ENCODE measurements at regions not wholly inside any gene's neighbourhood (a gene's known extent, or its start where the extent isn't known, plus 50 kb on each side); places are given as distances from the start of the nearest gene placed in this dataset.

GRCh38 chr2:18154812-18155211 is 276.3 kb downstream of the KCNS3 start:
- H4K8ac ChIP-seq (ENCODE audit: low read depth, low read length) = no peak overlapping the region
- H3K27ac ChIP-seq (ENCODE audit: low read depth, low read length) = no peak overlapping the region
- H2BK120ac ChIP-seq (ENCODE audit: low read depth, low read length) = no peak overlapping the region
- no peak overlapping the region for H3K4me3 ChIP-seq (ENCODE audit: low read length)
- no peaks in the 10 kb centered on the region for H3K79me2 ChIP-seq (ENCODE audit: control insufficient read depth, insufficient read depth, low read length)
- no peak overlapping the region for H2BK5ac ChIP-seq (ENCODE audit: low read length)
- H3K23ac ChIP-seq (ENCODE audit: low read length) = no peak overlapping the region
- H4K5ac ChIP-seq (ENCODE audit: low read length) = no peak overlapping the region
- H3K56ac ChIP-seq (ENCODE audit: low read length) = no peak overlapping the region
- H3K4ac ChIP-seq (ENCODE audit: low read depth, low read length) = no peak overlapping the region
- no peak overlapping the region for H2BK15ac ChIP-seq (replicated peaks; ENCODE audit: low read depth)
- H3K9ac ChIP-seq (ENCODE audit: low read length) = no peak overlapping the region
- no peak overlapping the region for H3K18ac ChIP-seq (ENCODE audit: low read length)
- no peak overlapping the region for H3K4me2 ChIP-seq (ENCODE audit: low read length)
- H3K79me1 ChIP-seq (ENCODE audit: low read length) = no peaks in the 10 kb centered on the region
- no peak overlapping the region for H2AK5ac ChIP-seq (ENCODE audit: low read length)
- peak; percentile 45 for DNase-seq
- no peaks in the 10 kb centered on the region for H3K27me3 ChIP-seq (ENCODE audit: insufficient read depth, low read length, poor library complexity)
- no peaks in the 10 kb centered on the region for H3K36me3 ChIP-seq (ENCODE audit: control insufficient read depth, insufficient read depth, low read length)
- no peaks in the 10 kb centered on the region for H3K4me1 ChIP-seq (ENCODE audit: control insufficient read depth, low read depth, low read length)

GRCh38 chr2:18154259-18154658 is 275.8 kb downstream of the KCNS3 start:
- WGBS (ENCODE audit: extremely low coverage, insufficient coverage, low lambda C conversion rate) = no CpG with 5 or more reads among the region's 3 CpGs
- Histone ChIP-seq H3K4ac (ENCODE audit: low read depth, low read length) (no peak overlapping the region), H3K79me1 (ENCODE audit: low read length) (no peaks in the 10 kb centered on the region), H3K9ac (ENCODE audit: low read length) (no peak overlapping the region), H3K4me1 (ENCODE audit: control insufficient read depth, low read depth, low read length) (no peaks in the 10 kb centered on the region), H3K4me2 (ENCODE audit: low read length) (no peak overlapping the region), H3K56ac (ENCODE audit: low read length) (no peak overlapping the region), H2BK15ac (replicated peaks; ENCODE audit: low read depth) (no peak overlapping the region), H2AK5ac (ENCODE audit: low read length) (no peak overlapping the region), H4K5ac (ENCODE audit: low read length) (no peak overlapping the region), H3K36me3 (ENCODE audit: control insufficient read depth, insufficient read depth, low read length) (no peaks in the 10 kb centered on the region), H3K79me2 (ENCODE audit: control insufficient read depth, insufficient read depth, low read length) (no peaks in the 10 kb centered on the region), H3K18ac (ENCODE audit: low read length) (no peak overlapping the region), H3K27ac (ENCODE audit: low read depth, low read length) (no peak overlapping the region), H4K8ac (ENCODE audit: low read depth, low read length) (no peak overlapping the region), H3K27me3 (ENCODE audit: insufficient read depth, low read length, poor library complexity) (no peaks in the 10 kb centered on the region), H3K4me3 (ENCODE audit: low read length) (no peak overlapping the region), H2BK120ac (ENCODE audit: low read depth, low read length) (no peak overlapping the region), H2BK5ac (ENCODE audit: low read length) (no peak overlapping the region), H3K23ac (ENCODE audit: low read length) (no peak overlapping the region)
- no peak for DNase-seq

GRCh38 chr2:18153741-18154140 is 275.3 kb downstream of the KCNS3 start:
- H3K23ac ChIP-seq (ENCODE audit: low read length) = no peak overlapping the region
- H3K27ac ChIP-seq (ENCODE audit: low read depth, low read length) = no peak overlapping the region
- no peak overlapping the region for H2BK15ac ChIP-seq (replicated peaks; ENCODE audit: low read depth)
- H3K79me1 ChIP-seq (ENCODE audit: low read length) = no peaks in the 10 kb centered on the region
- no peak overlapping the region for H2AK5ac ChIP-seq (ENCODE audit: low read length)
- no peak for DNase-seq
- H3K4me3 ChIP-seq (ENCODE audit: low read length) = no peak overlapping the region
- no peak overlapping the region for H4K5ac ChIP-seq (ENCODE audit: low read length)
- H2BK120ac ChIP-seq (ENCODE audit: low read depth, low read length) = no peak overlapping the region
- H3K4me2 ChIP-seq (ENCODE audit: low read length) = no peak overlapping the region
- H3K18ac ChIP-seq (ENCODE audit: low read length) = no peak overlapping the region
- no peak overlapping the region for H3K56ac ChIP-seq (ENCODE audit: low read length)
- no peak overlapping the region for H3K9ac ChIP-seq (ENCODE audit: low read length)
- WGBS (ENCODE audit: extremely low coverage, insufficient coverage, low lambda C conversion rate) = no CpG with 5 or more reads among the region's 1 CpG
- no peaks in the 10 kb centered on the region for H3K36me3 ChIP-seq (ENCODE audit: control insufficient read depth, insufficient read depth, low read length)
- H3K27me3 ChIP-seq (ENCODE audit: insufficient read depth, low read length, poor library complexity) = no peaks in the 10 kb centered on the region
- no peaks in the 10 kb centered on the region for H3K4me1 ChIP-seq (ENCODE audit: control insufficient read depth, low read depth, low read length)
- H3K79me2 ChIP-seq (ENCODE audit: control insufficient read depth, insufficient read depth, low read length) = no peaks in the 10 kb centered on the region
- H4K8ac ChIP-seq (ENCODE audit: low read depth, low read length) = no peak overlapping the region
- H2BK5ac ChIP-seq (ENCODE audit: low read length) = no peak overlapping the region
- no peak overlapping the region for H3K4ac ChIP-seq (ENCODE audit: low read depth, low read length)

- Histone ChIP-seq H2BK5ac (ENCODE audit: low read length) (no peak overlapping the region), H4K8ac (ENCODE audit: low read depth, low read length) (no peak overlapping the region), H3K56ac (ENCODE audit: low read length) (no peak overlapping the region), H3K79me1 (ENCODE audit: low read length) (no peaks in the 10 kb centered on the region), H3K79me2 (ENCODE audit: control insufficient read depth, insufficient read depth, low read length) (no peaks in the 10 kb centered on the region), H3K36me3 (ENCODE audit: control insufficient read depth, insufficient read depth, low read length) (no peaks in the 10 kb centered on the region), H3K4ac (ENCODE audit: low read depth, low read length) (no peak overlapping the region), H2BK15ac (replicated peaks; ENCODE audit: low read depth) (no peak overlapping the region), H2BK120ac (ENCODE audit: low read depth, low read length) (no peak overlapping the region), H3K27ac (ENCODE audit: low read depth, low read length) (no peak overlapping the region), H3K4me1 (ENCODE audit: control insufficient read depth, low read depth, low read length) (no peaks in the 10 kb centered on the region), H3K27me3 (ENCODE audit: insufficient read depth, low read length, poor library complexity) (no peaks in the 10 kb centered on the region), H3K9ac (ENCODE audit: low read length) (no peak overlapping the region), H2AK5ac (ENCODE audit: low read length) (no peak overlapping the region), H3K23ac (ENCODE audit: low read length) (no peak overlapping the region), H3K4me3 (ENCODE audit: low read length) (no peak overlapping the region), H3K4me2 (ENCODE audit: low read length) (no peak overlapping the region), H3K18ac (ENCODE audit: low read length) (no peak overlapping the region), H4K5ac (ENCODE audit: low read length) (no peak overlapping the region)
- WGBS (ENCODE audit: extremely low coverage, insufficient coverage, low lambda C conversion rate) = no CpG with 5 or more reads among the region's 4 CpGs
- no peak for DNase-seq
Observed at GRCh38 chr2:18151237-18151636, 272.8 kb downstream of the KCNS3 start.

GRCh38 chr2:18149660-18150246 is 271.3 kb downstream of the KCNS3 start:
- Histone ChIP-seq H3K4me2 (ENCODE audit: low read length) (no peak overlapping the region), H2BK15ac (replicated peaks; ENCODE audit: low read depth) (no peak overlapping the region), H2BK120ac (ENCODE audit: low read depth, low read length) (no peak overlapping the region), H4K8ac (ENCODE audit: low read depth, low read length) (no peak overlapping the region), H3K18ac (ENCODE audit: low read length) (no peak overlapping the region), H3K23ac (ENCODE audit: low read length) (no peak overlapping the region), H3K4me3 (ENCODE audit: low read length) (no peak overlapping the region), H3K56ac (ENCODE audit: low read length) (no peak overlapping the region), H2BK5ac (ENCODE audit: low read length) (no peak overlapping the region), H3K27ac (ENCODE audit: low read depth, low read length) (no peak overlapping the region), H3K9ac (ENCODE audit: low read length) (no peak overlapping the region), H4K5ac (ENCODE audit: low read length) (no peak overlapping the region), H3K79me2 (ENCODE audit: control insufficient read depth, insufficient read depth, low read length) (no peaks in the 10 kb centered on the region), H3K79me1 (ENCODE audit: low read length) (no peaks in the 10 kb centered on the region), H3K36me3 (ENCODE audit: control insufficient read depth, insufficient read depth, low read length) (no peaks in the 10 kb centered on the region), H2AK5ac (ENCODE audit: low read length) (no peak overlapping the region), H3K4me1 (ENCODE audit: control insufficient read depth, low read depth, low read length) (no peaks in the 10 kb centered on the region), H3K4ac (ENCODE audit: low read depth, low read length) (no peak overlapping the region), H3K27me3 (ENCODE audit: insufficient read depth, low read length, poor library complexity) (no peaks in the 10 kb centered on the region)
- peak; percentile 62 for DNase-seq
- no CpG with 5 or more reads among the region's 3 CpGs for WGBS (ENCODE audit: extremely low coverage, insufficient coverage, low lambda C conversion rate)

- no peaks in the 10 kb centered on the region for H3K27me3 ChIP-seq (ENCODE audit: insufficient read depth, low read length, poor library complexity)
- H3K27ac ChIP-seq (ENCODE audit: low read depth, low read length) = no peak overlapping the region
- no peaks in the 10 kb centered on the region for H3K4me1 ChIP-seq (ENCODE audit: control insufficient read depth, low read depth, low read length)
- no peak overlapping the region for H3K4me2 ChIP-seq (ENCODE audit: low read length)
- no peak overlapping the region for H3K4me3 ChIP-seq (ENCODE audit: low read length)
- H3K79me2 ChIP-seq (ENCODE audit: control insufficient read depth, insufficient read depth, low read length) = no peaks in the 10 kb centered on the region
- no peak overlapping the region for H3K23ac ChIP-seq (ENCODE audit: low read length)
- H3K56ac ChIP-seq (ENCODE audit: low read length) = no peak overlapping the region
- H3K9ac ChIP-seq (ENCODE audit: low read length) = no peak overlapping the region
- H3K4ac ChIP-seq (ENCODE audit: low read depth, low read length) = no peak overlapping the region
- H2AK5ac ChIP-seq (ENCODE audit: low read length) = no peak overlapping the region
- no peak overlapping the region for H2BK120ac ChIP-seq (ENCODE audit: low read depth, low read length)
- no peaks in the 10 kb centered on the region for H3K36me3 ChIP-seq (ENCODE audit: control insufficient read depth, insufficient read depth, low read length)
- H2BK15ac ChIP-seq (replicated peaks; ENCODE audit: low read depth) = no peak overlapping the region
- H3K18ac ChIP-seq (ENCODE audit: low read length) = no peak overlapping the region
- no peak overlapping the region for H4K5ac ChIP-seq (ENCODE audit: low read length)
- WGBS (ENCODE audit: extremely low coverage, insufficient coverage, low lambda C conversion rate) = no CpG with 5 or more reads among the region's 6 CpGs
- no peaks in the 10 kb centered on the region for H3K79me1 ChIP-seq (ENCODE audit: low read length)
- DNase-seq = no peak
- H4K8ac ChIP-seq (ENCODE audit: low read depth, low read length) = no peak overlapping the region
- no peak overlapping the region for H2BK5ac ChIP-seq (ENCODE audit: low read length)
Observed at GRCh38 chr2:18136881-18137475, 258.5 kb downstream of the KCNS3 start.

Measured in mesendoderm (in vitro differentiated cells).